Kidney (tissue), 13 donors: ENCODE measurements at regions not wholly inside any gene's neighbourhood (a gene's known extent, or its start where the extent isn't known, plus 50 kb on each side); places are given as distances from the start of the nearest gene placed in this dataset.

ENCODE experiments used
- DNase-seq, 5 donors: peaks; one replicate each; pipeline ENCODE4 v3.0.0-alpha.2; 2013 to 2020
- FAIRE-seq: peaks from 2 replicates; lab custom pipeline; 2012; peaks lifted over from hg19 to GRCh38; lab: Jason Lieb, UNC
- H3K27ac ChIP-seq, 2 donors: one replicate each; pipeline ENCODE4 v1.7.0; 2013; ENCODE audit warnings: low read depth in 2 of 2, low read length in 2 of 2, inconsistent platforms in 1 of 2
- H3K27me3 ChIP-seq: one replicate; pipeline ENCODE4 v1.7.1; 2013; ENCODE audit warnings: low read length, inconsistent platforms; ENCODE audit not compliant: control insufficient read depth, insufficient read depth
- H3K36me3 ChIP-seq, 3 donors: one replicate each; pipeline versions ENCODE4 v1.7.0 to v1.7.1; 2013; ENCODE audit warnings: low read length in 3 of 3, control low read depth in 1 of 3, inconsistent platforms in 1 of 3; ENCODE audit not compliant: insufficient read depth in 3 of 3, control insufficient read depth in 2 of 3
- H3K4me1 ChIP-seq, 3 donors: one replicate each; pipeline versions ENCODE4 v1.7.0 to v1.7.1; 2013; ENCODE audit warnings: low read length in 3 of 3, inconsistent platforms in 1 of 3, low read depth in 1 of 3; ENCODE audit not compliant: control insufficient read depth in 2 of 3, insufficient read depth in 2 of 3
- H3K4me3 ChIP-seq, 3 donors: one replicate each; pipeline versions ENCODE4 v1.7.0 to v1.8.1; 2013; ENCODE audit warnings: low read length in 3 of 3, control low read depth in 1 of 3, inconsistent platforms in 1 of 3
- H3K9ac ChIP-seq, 3 donors: one replicate each; pipeline versions ENCODE4 v1.7.0 to v1.7.1; 2013; ENCODE audit warnings: low read length in 3 of 3, control low read depth in 1 of 3, inconsistent platforms in 1 of 3
- H3K9me3 ChIP-seq, 3 donors: one replicate each; pipeline versions ENCODE4 v1.7.0 to v1.7.1; 2013; ENCODE audit warnings: low read length in 3 of 3, control low read depth in 1 of 3, inconsistent platforms in 1 of 3; ENCODE audit not compliant: control insufficient read depth in 2 of 3, insufficient read depth in 1 of 3
- intact Hi-C: fragments of 100-400 bp; cut with DNase I; formaldehyde crosslinking; loops from one replicate; pipeline ENCODE4 v1.11.1; 2022
- TF ChIP-seq, protein P1 (sequence below): IDR thresholded peaks from 3 replicates; pipeline ENCODE4 v1.5.1; 2012; ENCODE audit warnings: mild to moderate bottlenecking, moderate library complexity, borderline replicate concordance; ENCODE audit not compliant: insufficient read depth; ENCODE audit errors: extremely low read depth
- donor health status: control.
- donor health status: control.
- donor health status: control.
- donor health status: control.
- donor health status: control.
- donor health status: DM: yes; HTN: yes; CAD: no.
- donor health status: Normal renal cell carcinoma (clear cell type).

DNA sequence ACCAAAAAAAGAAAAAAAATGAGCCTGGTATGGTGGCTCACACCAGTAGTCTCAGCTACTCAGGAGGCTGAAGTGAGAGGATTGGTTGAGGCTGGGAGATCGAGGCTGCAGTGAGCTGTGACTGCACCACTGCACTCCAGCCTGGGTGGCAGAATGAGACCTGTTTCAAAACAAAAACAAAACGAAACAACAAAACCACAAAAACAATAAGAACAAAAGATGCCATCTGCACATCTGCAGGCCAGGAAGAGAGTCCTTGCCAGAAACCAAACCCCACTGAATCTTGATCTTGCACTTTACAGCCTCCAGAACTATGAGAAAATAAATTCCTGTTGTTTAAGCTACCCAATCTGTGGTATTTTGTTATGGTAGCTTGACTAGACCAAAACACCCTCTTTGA lies 207.7 kb downstream of the YTHDC2 start:
- Histone ChIP-seq H3K4me1 (no peaks in the 10 kb centered on the region), H3K27ac (no peak overlapping the region), H3K36me3 (no peaks in the 10 kb centered on the region), H3K27me3 (no peaks in the 10 kb centered on the region), H3K4me3 (no peak overlapping the region), H3K9me3 (peaks cover 0 to 6% (median 2%) of the 10 kb centered on the region in 3 donors), H3K9ac (no peak overlapping the region)
- TF ChIP-seq, protein P1, sequence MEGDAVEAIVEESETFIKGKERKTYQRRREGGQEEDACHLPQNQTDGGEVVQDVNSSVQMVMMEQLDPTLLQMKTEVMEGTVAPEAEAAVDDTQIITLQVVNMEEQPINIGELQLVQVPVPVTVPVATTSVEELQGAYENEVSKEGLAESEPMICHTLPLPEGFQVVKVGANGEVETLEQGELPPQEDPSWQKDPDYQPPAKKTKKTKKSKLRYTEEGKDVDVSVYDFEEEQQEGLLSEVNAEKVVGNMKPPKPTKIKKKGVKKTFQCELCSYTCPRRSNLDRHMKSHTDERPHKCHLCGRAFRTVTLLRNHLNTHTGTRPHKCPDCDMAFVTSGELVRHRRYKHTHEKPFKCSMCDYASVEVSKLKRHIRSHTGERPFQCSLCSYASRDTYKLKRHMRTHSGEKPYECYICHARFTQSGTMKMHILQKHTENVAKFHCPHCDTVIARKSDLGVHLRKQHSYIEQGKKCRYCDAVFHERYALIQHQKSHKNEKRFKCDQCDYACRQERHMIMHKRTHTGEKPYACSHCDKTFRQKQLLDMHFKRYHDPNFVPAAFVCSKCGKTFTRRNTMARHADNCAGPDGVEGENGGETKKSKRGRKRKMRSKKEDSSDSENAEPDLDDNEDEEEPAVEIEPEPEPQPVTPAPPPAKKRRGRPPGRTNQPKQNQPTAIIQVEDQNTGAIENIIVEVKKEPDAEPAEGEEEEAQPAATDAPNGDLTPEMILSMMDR = no peak
- intact Hi-C loops = no loop called here
- DNase-seq (no peak), FAIRE-seq (no peak)

DNA sequence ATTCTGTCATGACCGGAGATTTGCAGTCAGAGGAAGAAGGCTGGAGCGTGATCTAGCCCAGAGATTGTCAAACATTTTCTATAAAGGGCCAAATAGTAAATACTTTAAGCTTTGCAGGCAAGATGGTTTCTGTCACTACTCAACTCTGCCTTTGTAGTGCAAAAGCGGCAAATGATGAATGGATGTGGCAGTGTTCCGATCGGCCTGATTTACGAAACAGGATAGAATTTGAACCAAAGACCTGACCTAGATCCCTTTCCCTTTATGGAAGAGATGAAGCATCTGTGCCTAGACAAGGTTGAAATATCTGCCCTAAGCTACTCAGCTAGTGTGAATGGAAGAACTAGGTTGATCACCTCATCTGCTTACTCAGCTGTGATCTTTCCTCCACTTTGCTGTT lies 209.5 kb downstream of the YTHDC2 start:
- H3K4me1 ChIP-seq = no peaks in the 10 kb centered on the region
- peak in 3 of 5 donors; percentile 56 to 95 (median 82) for DNase-seq
- no peak overlapping the region for H3K4me3 ChIP-seq
- TF ChIP-seq, protein P1 = no peak
- no peak for FAIRE-seq
- H3K27me3 ChIP-seq = no peaks in the 10 kb centered on the region
- no peak overlapping the region for H3K9ac ChIP-seq
- intact Hi-C loops = no loop called here
- no peaks in the 10 kb centered on the region for H3K36me3 ChIP-seq
- H3K27ac ChIP-seq = no peak overlapping the region
- no peaks in the 10 kb centered on the region for H3K9me3 ChIP-seq

DNA sequence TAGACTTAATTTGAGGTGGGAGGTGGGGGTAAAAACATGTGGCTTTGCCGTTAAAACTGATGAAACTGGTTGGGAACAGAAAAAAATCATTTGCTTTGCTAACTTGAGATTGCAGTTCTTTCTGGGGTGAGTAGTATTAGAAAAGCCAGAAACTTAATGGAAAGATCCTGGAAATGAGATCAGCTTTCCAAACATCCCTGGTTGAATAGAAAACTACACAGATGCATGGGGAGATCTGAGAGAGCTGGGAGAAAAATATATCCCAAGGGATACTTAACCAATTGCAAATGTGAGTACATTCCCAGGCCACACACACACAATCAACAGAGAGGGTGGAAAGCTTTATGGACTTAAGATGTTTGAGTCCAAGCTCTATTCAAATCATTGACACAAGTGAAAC lies 222.3 kb downstream of the YTHDC2 start:
- no peak overlapping the region for H3K9ac ChIP-seq
- H3K4me3 ChIP-seq = no peak overlapping the region
- no peak for FAIRE-seq
- H3K4me1 ChIP-seq = no peaks in the 10 kb centered on the region
- no peaks in the 10 kb centered on the region for H3K9me3 ChIP-seq
- intact Hi-C loops = no loop called here
- DNase-seq = no peak
- no peaks in the 10 kb centered on the region for H3K27me3 ChIP-seq
- H3K36me3 ChIP-seq = no peaks in the 10 kb centered on the region
- TF ChIP-seq, protein P1 = no peak
- no peak overlapping the region for H3K27ac ChIP-seq

DNA sequence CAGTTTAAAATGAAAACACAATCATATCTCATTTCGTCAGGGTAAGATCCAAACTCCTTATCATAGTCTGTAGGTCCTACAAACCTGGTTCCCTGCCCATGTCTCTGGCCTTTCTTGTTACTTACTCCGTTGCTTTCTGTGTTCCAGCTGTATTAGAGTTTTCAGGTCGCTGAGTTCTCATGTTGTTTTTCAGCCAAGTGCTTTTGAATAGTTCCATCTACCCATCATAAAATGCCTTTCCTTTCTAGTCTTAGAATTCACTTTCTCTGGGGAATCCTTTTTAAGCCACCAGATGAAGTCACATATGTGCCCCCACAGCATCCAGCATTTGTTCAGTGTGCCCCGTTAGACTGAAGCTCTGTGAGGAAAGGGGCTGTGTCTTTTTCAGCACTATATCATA lies 228.7 kb downstream of the YTHDC2 start:
- FAIRE-seq (no peak), DNase-seq (no peak)
- Histone ChIP-seq H3K9me3 (no peaks in the 10 kb centered on the region), H3K4me1 (no peaks in the 10 kb centered on the region), H3K9ac (no peak overlapping the region), H3K27ac (no peak overlapping the region), H3K27me3 (no peaks in the 10 kb centered on the region), H3K36me3 (no peaks in the 10 kb centered on the region), H3K4me3 (no peak overlapping the region)
- TF ChIP-seq, protein P1 = no peak
- intact Hi-C loops = no loop called here
